GM19463 (cell line): ENCODE measurements at regions not wholly inside any gene's neighbourhood (a gene's known extent, or its start where the extent isn't known, plus 50 kb on each side); places are given as distances from the start of the nearest gene placed in this dataset.

Source experiments
- ATAC-seq: cut with Tn5 transposase; IDR thresholded peaks from one replicate; pipeline ENCODE4 v1.9.1; 2021; ENCODE audit warnings: mild to moderate bottlenecking, moderate library complexity; ENCODE audit not compliant: unreplicated experiment

- no peak for ATAC-seq
Measured at GRCh38 chr19:29263305-29264135, 50.6 kb upstream of the UQCRFS1 start.

DNA sequence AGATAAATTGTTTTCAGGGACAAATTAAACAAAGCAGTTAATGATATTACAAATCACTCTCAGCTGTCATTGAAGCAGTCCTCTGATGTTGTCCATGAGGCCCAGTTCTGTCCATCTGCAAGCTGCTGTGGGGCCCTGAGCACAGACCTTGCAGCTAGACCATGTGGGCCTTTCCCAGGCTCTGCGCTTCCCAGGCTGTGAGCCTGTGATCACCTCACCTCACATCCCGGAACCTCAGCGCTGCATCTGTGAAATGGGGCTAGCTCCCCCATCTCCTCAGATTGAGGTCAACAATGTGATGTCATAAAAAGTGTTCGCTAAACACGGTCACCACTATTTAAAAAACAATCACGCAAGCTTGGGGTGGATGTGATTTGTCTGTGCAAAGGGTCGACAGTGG is 51.9 kb upstream of the UQCRFS1 start:
- ATAC-seq = no peak

DNA sequence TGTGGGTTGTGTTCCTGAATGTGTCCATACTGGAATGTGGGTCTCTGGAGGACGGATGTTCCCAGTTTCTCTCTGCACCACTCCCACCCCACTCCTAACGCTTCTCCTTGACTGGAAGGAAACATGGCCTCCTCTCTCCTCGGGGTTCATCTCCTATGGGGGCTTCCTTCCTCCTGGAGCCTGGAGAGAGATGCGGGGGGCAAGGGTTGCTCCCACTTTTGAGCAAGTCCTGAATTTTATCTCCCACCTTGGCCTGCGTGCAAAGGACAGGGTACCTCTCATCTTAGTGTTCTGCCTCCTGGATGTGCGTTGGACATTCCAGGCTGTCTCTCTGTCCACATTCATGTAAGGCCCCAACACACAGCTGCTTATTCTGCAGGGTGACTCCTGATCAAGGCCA is 52.5 kb upstream of the UQCRFS1 start:
- no peak for ATAC-seq

DNA sequence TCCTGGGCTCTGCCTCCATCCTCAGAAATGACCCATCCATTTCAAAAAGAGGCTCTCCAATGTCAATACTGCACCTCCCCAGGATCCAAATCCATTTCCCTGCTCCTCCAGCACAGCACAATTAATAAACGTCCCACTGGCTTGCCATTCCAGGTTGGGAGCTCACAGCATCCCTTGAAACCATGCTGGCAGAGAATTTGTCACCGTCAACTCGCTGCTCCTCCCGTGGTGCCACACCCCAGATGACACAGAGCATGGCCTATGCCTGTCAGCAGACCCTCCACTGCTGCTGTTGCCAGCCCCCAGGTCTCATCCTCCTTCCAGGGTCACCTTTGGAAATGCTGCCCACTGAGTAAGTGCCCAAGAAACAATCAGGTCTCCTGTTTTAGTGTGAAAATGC is 53.0 kb upstream of the UQCRFS1 start:
- ATAC-seq = no peak

DNA sequence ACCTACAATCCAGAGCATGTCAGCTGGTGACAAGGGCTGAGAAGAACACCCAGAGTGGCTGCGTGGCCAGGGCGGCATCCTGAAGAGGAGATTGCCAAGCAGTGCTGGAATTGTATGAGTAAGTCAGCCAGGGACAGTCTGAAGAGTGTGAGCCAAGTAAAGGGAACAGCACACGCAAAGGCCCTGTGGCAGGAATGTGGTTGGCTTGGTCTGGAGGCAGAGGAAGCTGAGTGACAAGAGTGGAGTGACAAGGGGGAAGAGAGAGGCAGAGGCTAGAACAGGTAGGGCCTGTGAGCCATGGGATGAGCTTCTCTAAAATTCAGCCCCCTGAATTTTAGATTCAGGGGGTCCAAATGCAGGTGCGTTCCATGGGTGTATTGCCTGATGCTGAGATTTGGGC is 53.7 kb upstream of the UQCRFS1 start:
- no peak for ATAC-seq

DNA sequence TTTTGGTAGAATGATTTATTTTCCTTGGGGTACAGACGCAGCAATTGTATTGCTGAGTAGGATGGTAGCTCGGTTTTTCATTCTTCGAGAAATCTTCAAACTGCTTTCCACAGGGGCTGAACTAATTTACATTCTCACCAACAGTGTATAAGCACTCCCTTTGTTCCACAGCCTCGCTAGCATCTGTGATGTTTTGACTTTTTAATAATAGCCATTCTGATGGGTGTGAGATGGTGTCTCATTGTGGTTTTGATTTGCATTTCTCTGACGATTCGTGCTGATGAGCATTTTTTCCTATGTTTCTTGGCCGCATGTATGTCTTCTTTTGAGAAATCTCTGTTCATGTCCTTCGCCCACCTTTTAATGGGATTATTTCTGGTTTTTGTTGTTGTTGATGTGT is 54.8 kb upstream of the UQCRFS1 start:
- ATAC-seq = no peak

DNA sequence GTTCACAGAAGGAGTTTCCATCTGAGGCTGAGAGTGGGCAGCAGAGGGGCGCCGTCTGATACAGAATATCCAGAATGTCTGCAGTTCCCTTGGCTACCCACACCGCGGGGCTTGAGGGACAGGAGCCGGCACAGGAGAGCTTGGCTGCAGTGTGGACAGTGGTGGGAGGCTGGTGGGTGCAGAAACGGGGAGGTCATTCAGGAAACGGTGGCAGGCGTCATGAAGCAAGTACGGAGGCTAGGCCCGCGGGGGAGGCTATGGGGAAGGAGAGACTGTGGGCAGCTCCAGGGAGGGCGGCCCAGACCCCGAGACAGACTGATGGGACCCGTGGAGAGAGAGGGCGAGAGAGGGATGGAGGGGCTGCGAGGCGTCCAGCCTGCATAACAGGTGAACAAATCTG is 55.2 kb upstream of the UQCRFS1 start:
- no peak for ATAC-seq

DNA sequence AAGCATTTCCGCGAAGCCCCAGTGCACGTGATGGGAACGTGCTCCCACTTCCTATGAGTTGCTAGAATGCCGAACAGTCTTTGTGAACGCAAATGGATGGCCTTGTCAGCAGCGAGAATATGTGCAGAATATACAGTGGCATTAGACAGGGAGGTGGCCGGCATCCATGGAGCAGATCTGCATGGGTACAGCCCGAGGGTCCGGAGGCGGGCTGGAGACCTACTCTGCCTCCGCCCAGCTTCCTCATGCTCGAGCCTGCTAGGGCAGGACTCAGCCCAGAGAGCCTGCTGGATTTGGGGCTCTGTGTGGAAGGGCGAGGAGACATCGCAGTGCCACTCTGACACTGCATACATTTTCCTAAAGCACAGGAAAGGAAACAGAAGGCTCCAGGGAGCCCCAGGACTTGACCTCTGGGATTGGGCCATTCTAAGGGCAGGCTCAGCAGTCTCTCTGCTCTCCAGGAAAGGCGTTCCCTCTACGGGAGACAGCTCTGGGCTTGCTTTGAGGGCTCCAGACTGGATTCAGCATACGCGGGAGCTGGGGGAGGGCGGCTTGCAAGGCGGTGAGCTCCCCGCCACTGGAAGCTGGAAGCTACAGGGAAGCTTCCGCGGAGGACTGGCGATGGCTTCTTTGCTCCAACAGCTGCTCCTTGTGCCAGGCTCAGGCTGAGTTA is 55.9 kb upstream of the UQCRFS1 start:
- ATAC-seq = no peak

DNA sequence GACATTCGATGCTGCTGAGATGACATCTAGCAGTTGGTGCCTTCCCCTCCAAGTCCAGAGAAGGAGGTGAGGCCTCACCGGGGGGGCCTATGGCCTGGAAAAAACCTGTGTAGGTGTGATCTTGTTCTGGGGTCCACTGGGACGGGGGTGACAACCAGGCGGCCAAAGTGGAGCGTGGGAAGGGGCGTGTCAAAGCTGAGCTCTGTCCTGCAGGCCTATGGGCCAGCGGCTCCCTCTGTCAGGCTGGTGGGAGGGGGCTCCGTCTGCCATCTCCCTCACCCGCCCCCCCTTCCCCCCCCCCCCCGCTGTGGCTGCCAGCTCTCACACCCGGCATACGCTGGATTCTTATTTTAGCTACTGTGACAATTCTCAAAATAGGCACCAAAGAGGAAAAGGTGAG is 56.7 kb upstream of the UQCRFS1 start:
- no peak for ATAC-seq

DNA sequence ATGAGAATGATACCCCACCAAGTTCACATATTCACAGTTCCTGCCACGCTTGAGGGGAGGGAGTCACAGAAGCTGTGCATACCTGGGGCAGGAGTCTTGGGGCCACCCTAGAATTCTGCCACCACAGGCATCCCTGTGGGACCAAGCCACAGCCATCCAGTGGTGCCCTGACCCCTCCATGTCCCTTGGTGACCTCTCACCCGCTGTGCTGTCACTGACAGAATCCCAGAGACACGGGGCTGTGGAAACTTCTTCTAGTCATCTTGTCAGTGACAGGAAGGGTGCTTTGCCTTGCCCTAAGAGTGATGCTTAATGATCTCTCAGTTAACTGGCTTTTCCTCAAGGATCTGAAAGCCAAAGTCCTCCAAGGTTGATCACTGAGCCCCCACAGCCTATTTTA is 58.4 kb upstream of the UQCRFS1 start:
- no peak for ATAC-seq

DNA sequence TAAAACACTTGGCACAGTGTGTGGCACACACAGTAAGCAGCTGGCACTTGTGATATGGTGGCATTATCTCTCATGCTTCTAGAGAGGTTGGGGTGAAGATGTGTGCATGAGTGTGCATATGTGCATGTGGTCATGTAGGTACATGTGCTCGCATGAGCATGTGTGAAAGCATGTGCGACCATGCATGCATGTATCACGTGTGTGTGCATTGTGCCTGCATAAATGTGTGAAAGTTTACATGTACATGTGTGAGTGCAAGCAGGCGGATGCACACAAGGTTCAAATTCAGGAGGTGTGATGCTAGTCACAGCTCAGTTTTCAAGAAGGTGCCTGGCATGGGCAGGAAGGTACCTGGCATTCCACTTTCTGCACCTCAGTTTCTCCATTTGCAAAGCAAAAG is 59.0 kb upstream of the UQCRFS1 start:
- ATAC-seq = no peak

GRCh38 chr19:29273000-29273640 is 60.2 kb upstream of the UQCRFS1 start:
- ATAC-seq = no peak

- no peak for ATAC-seq
Measured at GRCh38 chr19:29275266-29275665, 62.3 kb upstream of the UQCRFS1 start.

- peak; percentile 98 for ATAC-seq
Measured at GRCh38 chr19:29277102-29277501, 64.2 kb upstream of the UQCRFS1 start.

DNA sequence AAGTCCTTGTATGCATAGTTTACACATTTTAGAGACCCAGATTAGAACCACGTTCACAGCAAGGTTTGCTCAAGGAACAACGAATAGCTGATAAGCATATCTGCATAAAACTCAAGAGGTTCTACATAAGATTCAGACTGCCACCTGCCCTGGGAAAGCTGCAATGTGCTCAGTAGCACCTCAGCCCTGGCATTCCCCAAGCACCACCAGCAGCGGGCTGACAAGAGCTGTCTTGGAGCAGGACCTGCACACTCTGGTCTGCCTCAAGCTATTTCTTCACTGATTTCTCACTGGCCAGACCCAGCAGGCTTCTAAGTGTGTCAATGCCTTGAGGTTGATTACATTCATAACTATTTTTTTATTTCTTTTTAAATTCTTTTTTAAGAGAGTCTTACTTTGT is 65.8 kb upstream of the UQCRFS1 start:
- ATAC-seq = no peak

GRCh38 chr19:29283366-29283765 is 70.4 kb upstream of the UQCRFS1 start:
- ATAC-seq = no peak

DNA sequence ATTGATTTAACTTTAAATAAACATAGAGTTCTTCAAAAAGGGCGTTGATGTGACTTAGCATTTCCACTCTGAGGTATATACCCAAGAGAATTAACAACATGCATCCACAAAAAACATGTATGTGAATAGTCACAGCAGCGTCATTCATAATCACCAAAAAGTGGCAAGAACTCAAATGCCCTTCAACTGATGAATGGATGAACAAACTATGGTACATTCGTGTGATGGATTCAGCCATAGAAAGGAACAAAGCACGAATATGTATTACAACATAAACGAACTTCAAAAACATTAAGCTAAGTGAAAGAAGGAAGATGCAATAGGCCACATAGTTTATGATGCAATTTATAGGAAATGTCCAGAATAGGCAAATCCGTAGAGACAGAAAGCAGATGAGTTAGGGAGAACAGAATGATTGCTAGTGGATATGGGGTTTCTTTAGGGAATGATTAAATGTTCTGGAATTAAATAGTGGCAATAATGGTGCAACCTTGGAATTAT is 72.3 kb upstream of the UQCRFS1 start:
- ATAC-seq = no peak

DNA sequence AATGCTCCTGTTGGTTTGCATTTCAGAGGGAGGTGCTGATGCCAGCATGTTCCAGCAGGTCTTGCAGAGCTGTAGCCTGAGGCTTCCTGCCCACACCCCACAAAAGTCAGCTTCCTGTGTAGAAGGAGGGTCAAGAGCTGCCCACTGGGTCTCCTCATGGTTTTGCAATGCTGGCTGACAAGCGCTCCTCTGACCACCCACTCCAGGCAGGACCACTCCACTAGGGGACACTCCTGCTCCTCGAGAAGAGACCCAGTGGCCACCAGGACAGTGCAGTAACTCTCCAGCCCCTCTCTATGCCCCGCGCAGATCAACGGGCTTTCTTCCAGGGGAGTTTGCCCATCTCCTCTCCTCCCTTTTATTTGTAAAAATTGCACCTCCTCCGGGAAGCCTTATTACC is 72.9 kb upstream of the UQCRFS1 start:
- no peak for ATAC-seq

- ATAC-seq = no peak
Measured at GRCh38 chr19:29287061-29287460, 74.1 kb upstream of the UQCRFS1 start.

- no peak for ATAC-seq
Measured at GRCh38 chr19:29288256-29288655, 75.3 kb upstream of the UQCRFS1 start.

DNA sequence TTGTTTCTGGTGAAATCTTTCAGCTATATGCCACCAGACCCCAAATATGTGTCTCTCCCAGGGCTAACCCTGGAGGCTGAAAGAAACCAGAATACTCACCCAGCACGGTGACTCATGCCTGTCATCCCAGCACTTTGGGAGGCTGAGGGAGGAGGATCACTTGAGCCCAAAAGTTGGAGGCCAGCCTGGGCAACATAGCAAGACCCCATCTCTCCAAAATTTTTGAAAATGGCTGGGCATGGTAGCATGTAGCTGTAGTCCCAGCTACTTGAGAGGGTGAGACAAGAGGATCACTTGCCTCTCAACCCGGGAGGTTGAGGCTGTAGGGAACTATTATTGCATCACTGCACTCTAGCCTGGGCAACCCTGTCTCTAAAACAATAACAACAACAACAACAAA is 76.1 kb upstream of the UQCRFS1 start:
- no peak for ATAC-seq

DNA sequence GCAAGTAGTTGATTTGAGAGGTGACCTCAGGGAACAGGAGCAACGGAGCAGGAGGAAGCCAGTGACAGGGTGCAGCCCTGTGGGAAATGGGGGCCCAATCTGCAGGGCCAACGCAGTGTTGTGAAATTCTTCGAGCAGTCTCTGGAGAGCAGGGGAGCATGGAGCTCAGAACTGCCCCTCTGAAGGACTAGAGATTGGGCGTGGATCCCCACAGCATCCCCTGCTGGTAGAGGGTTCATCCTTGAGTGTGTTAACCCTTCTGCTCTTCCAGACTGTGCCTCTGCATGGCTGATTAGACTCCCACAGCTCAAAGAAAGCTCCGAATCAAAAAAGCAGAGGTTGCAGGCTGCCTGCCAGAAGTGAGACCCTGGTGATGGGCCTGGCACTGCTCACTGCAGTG is 77.9 kb upstream of the UQCRFS1 start:
- ATAC-seq = no peak
